ENCODE measurements at regions not wholly inside any gene's neighbourhood (a gene's known extent, or its start where the extent isn't known, plus 50 kb on each side); places are given as distances from the start of the nearest gene placed in this dataset.

- DNase-seq, result no peak
- TF ChIP-seq GATA1 (IDR thresholded peaks at IDR 0.05; ENCODE audit: low read depth, low read length), result no peak
- no peak for TF ChIP-seq POLR2A (IDR thresholded peaks at IDR 0.05; ENCODE audit: low read length)
These were observed 51.3 kb upstream of the CADM1 start for GRCh38 chr11:115555336-115556090.

All from erythroblast (primary cell).